NT2/D1 (cell line): ENCODE measurements at regions not wholly inside any gene's neighbourhood (a gene's known extent, or its start where the extent isn't known, plus 50 kb on each side); places are given as distances from the start of the nearest gene placed in this dataset.

Experiments used
- SUZ12 ChIP-seq: IDR thresholded peaks from 2 replicates; pipeline ENCODE4 v1.6.1; 2011; ENCODE audit not compliant: insufficient read length, insufficient read depth; ENCODE audit errors: extremely low read depth
- YY1 ChIP-seq: IDR thresholded peaks from 2 replicates; pipeline ENCODE4 v1.6.1; 2011; ENCODE audit not compliant: insufficient read length, insufficient read depth
- ZNF274 ChIP-seq: IDR thresholded peaks from 2 replicates; pipeline ENCODE4 v1.6.1; 2011; ENCODE audit warnings: mild to moderate bottlenecking, low read depth, low read length

- TF ChIP-seq ZNF274 (no peak), YY1 (no peak), SUZ12 (no peak)
Measured at GRCh38 chr2:150605664-150606063, 118.2 kb upstream of the RND3 start.
